ENCODE measurements at regions not wholly inside any gene's neighbourhood (a gene's known extent, or its start where the extent isn't known, plus 50 kb on each side); places are given as distances from the start of the nearest gene placed in this dataset.

DNA sequence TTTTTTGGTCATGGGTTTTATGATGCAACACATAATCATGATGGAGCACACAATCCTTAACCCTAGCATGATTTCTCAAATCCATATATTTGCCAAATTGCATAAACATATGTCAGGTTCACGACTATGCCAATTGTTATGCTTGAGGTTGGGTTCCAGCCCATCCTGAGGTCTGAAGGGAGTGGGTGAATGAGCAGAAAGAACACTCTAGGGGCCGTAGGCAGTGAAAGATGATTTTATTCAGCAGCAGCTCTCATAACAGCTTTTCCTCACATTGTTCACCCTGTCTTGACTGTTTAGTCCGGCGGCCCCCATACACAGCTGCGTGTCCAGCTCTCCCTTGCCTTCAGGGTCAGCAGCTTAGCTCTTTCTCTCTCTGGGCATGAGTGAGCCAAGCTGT, 627.7 kb downstream of the PLA2G4A start:
- DNase-seq: no peak

GRCh38 chr1:187460093-187460492, 631.3 kb downstream of the PLA2G4A start:
- DNase-seq: no peak

- no peak for DNase-seq
Observed at GRCh38 chr1:187464320-187464719, 635.6 kb downstream of the PLA2G4A start.

- DNase-seq: no peak
Observed at GRCh38 chr1:187465441-187465840, 636.7 kb downstream of the PLA2G4A start.

- no peak for DNase-seq
Observed at GRCh38 chr1:187469836-187470235, 641.1 kb downstream of the PLA2G4A start.

DNA sequence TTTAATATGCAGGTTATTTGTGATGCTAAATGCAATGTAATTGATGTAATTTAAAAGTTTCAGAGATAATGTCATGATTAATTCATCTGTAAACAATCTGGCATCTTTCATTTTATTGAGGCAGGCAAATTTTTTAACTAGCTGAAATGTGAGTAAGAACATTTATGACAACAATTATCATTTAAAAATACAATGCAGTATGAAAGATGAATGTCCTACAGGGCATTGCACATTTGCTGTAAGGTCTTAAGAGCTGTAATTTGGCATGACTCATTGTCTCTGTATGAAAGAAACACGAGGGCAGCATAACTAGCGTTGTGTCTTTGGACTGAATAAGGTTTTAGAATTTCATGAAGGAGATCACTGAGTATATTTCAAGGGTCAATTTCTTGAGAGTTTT, 642.8 kb downstream of the PLA2G4A start:
- no peak for DNase-seq

DNA sequence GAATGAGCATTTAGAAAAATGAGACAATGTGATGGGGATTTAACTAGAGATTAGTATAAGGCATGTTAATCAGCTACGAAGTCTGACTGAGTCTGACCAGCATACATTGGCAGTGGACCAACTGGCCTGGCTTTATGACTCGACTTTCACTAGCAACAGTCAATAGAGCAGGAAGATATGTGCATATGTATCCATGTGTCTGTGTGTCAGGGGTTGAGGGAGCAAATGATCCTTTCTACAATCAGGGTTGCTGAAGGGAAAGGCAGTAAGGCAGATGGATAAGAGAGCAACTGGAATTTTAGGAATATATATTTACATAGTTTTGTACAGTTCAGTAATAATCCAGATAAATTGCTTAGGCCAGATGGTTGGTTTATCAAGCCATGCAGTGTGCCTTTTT, 645.6 kb downstream of the PLA2G4A start:
- DNase-seq: no peak

- DNase-seq: no peak
Observed at GRCh38 chr1:187476671-187477070, 647.9 kb downstream of the PLA2G4A start.

DNA sequence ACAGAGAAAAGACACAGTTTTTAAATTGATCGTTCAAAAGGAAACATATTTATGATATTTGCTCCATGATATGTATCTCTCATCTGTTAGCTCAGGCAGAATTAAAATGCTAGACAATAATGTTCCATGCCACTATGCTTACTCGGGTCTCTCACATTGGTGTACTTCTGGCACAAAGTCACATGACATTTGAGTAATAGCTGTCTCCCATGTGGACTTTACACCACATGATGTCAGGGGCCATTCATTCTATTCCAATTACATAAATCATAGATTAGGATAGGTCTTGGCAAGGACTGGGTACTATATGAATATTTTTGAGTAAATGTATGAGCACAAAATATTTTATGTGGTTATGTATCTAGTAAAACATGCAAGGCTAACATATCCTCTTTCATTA, 648.4 kb downstream of the PLA2G4A start:
- no peak for DNase-seq

DNA sequence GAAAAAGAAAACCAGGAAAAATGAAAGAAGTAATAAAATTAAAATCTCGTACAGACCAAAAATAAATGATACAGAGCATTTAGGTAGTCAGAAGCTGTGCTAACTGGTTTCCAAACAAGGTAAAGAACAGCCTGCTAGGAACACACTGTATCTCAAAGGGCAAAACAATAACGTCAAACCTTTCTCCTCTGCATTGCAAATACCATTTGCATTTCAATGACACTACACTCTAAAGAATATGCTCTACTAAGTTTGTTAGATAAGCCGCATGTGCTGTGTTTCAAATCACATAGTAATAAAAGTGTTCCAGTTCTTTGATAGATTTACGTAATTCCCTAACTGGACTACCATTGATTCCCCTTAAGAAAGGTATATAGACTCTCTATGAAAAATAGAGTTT, 648.8 kb downstream of the PLA2G4A start:
- no peak for DNase-seq

GRCh38 chr1:187481581-187482148, 652.9 kb downstream of the PLA2G4A start:
- DNase-seq: no peak

DNA sequence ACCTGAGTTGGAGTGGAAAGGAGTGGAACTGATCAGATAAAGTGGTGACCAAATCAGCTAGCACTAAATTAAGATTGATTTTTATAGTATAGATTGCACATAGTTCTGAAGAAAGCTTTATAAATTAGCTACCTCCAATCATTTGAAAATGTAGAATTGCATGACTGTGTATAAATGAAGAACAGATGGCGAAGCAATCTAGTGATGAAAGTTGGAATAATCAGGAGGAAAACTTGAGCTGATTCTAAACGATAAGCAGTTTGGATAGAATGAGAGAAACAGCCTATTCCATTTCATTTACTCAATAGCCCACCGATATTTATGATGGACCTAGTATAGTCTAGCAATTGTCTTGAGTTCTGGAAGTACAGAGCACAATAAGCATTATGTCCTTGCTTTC, 661.5 kb downstream of the PLA2G4A start:
- DNase-seq: no peak

GRCh38 chr1:187491082-187491720, 662.5 kb downstream of the PLA2G4A start:
- DNase-seq: no peak

DNA sequence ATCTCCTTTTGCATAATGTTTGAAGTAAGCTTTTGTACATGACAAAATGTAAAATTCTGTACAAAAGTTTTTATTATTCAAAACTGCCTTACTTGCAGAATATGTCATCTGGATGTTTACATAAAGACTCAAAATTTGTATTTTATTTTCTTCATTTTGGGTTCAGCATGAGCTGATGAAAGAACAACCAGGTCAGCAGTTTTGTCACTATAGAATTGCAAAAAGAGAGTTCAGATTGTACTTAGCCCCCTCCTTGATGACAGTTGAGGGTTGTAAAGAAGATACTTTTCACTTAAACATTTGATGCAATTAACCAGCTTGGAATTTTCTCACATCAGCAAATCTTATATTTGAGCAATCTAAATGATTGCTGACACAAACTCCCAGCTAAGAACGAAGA, 669.3 kb downstream of the PLA2G4A start:
- no peak for DNase-seq

GRCh38 chr1:187504779-187505178, 676.0 kb downstream of the PLA2G4A start:
- no peak for DNase-seq

- DNase-seq: no peak
Observed at GRCh38 chr1:187509091-187509490, 680.3 kb downstream of the PLA2G4A start.

DNA sequence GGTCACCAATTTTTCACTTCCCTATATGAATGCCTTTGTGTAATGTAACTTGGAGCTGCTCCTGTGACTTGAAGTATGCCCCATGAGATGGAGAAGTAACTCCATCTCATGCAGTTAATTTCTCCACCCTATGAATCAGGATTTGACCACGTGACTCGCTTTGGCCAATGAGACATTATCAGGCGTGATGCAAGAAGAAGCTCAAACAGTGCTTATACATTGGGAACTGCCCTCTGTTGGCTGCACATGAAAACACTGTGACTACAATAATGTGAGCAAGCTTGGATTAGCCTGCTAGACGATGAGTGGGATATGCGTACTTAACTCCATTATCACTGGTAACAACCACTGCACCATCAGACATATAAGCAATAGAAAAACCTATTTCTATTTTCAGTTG, 684.4 kb downstream of the PLA2G4A start:
- no peak for DNase-seq

DNA sequence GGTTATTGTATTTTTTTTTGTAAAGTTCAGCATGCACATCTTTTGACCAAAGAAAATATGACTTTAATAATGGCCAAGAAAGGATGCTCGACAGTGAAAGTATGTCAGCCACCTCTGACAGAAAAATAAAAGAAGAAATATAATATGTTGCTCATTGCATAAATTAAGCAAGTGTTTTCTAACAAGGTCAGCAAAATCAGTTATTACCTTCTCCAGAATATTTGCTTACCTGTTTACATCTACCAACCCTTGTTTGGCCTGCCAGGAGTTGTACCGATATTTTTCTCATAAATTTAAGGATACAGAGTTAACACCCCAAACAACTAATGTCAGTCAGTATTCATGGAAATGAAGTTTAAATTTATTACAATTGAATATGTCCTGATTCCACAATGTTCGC, 685.4 kb downstream of the PLA2G4A start:
- no peak for DNase-seq

DNA sequence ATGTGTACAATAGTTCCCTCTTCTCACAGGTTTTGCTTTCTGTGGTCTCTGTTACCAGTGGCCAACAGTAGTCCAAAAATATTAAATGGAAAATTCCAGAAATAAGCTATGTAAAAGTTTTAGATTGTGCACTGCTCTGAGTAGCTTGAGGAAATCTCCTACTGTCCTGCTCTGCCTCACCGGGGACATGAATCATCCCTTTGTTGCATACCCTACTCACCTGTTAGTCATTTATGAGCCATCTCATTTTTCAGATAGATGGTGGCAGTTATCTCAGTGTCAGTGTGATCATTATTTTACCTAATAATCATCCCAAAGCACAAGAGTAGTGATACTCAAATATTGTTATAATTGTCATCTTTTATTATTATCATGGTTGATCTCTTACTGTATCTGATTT, 688.1 kb downstream of the PLA2G4A start:
- DNase-seq: no peak

DNA sequence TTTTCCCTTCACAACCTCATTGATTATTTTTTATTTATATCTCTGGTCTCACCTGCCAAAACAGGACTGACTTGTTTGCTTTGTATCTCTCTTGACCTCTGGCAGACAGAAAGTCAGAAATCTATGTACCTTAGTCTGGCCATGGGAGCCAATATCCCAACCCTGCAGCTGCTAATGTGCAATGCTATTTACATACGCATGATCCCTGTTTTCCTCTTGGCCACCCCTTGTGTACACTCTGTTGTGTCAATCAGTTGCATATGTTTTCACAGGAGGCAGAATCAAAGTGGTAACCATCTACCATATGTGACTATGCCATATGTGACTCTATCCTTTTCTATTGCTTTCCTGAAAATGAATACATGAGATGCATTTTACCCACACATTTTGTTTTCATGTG, 688.8 kb downstream of the PLA2G4A start:
- no peak for DNase-seq

- DNase-seq: no peak
Observed at GRCh38 chr1:187527346-187527745, 698.6 kb downstream of the PLA2G4A start.

DNA sequence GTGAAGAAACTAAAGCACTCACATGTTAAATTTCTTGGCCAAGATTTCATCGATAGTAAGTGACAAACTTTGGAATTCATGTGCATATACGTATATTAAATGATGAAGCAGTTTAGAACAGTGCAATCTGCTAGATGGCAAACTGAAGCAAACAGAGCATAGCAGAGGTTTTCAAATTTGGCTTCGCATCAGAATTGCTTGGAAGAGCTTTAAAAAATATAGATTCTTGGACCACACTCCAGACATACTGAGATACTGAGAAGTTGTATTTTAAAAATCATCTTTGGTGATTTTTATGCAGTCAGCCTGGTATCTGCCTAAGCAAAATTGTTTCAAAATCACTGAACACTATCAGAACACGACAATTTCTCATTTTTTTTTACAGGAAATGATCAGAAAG, 709.2 kb downstream of the PLA2G4A start:
- no peak for DNase-seq

DNA sequence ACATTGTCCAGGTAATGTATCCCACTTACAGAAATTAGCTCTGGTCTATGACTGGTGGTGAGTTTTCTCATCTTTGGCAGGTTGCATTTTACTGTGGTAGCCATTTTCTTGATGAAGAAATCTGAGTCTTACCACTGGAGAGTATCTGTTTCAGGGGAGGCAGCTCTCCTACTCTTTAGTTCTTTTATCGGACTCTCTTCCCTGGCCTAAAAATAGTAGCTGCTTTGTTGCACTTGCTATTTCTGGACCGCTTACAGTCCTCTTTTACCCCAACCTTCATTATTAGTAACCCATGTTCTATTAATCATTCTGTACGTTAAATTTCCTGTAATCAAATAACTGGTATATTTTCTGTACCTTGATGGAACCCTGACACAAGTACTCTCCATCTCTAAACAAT, 720.8 kb downstream of the PLA2G4A start:
- DNase-seq: no peak

DNA sequence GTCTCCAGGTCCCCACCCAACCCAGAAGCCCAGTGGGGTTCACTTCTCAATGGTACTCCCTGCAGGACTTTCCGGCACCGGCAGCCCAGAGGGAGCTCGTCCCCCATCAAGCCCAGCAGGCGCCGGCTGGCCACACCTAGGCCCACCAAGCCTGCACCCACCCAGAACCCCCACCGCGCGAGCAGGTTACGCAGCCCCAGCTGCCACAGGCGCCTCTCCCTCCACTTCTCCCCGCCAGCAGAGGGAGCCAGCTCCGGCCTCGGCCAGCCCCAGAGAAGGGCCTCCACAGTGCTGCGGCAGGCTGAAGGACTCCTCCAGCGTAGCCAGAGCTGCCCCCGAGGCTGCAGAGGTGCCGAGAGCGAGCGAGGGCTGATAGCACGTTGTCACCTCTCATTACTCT, 722.3 kb downstream of the PLA2G4A start:
- DNase-seq: no peak

DNA sequence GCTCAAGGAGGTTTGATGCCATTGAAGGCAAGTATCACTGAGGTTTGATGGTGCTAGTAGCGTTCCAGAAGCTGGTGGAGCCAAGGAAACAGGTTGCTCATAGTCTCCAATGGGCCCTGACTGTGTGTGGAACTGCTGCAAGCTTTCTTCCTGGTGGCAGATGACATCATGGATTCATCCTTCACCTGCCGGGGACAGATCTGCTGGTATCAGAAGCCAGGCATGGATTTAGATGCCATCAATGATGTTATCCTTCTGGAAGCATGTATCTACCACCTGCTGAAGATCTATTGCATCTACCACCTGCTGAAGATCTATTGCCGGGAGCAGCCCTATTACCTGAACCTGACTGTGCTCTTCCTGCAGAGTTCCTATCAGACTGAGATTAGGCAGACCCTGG, 734.4 kb downstream of the PLA2G4A start:
- no peak for DNase-seq

Measured in bone marrow (tissue), 2 donors.